ENCODE measurements at regions not wholly inside any gene's neighbourhood (a gene's known extent, or its start where the extent isn't known, plus 50 kb on each side); places are given as distances from the start of the nearest gene placed in this dataset.
"Not testable (repeated sequence)": the region's sequence is repeated elsewhere in the genome, so short reads cannot be mapped to it uniquely, and the experiment has no call there.

- no peak for DNase-seq
Measured at GRCh38 chr19:29048873-29049272, 164.1 kb downstream of the UQCRFS1 start.

DNA sequence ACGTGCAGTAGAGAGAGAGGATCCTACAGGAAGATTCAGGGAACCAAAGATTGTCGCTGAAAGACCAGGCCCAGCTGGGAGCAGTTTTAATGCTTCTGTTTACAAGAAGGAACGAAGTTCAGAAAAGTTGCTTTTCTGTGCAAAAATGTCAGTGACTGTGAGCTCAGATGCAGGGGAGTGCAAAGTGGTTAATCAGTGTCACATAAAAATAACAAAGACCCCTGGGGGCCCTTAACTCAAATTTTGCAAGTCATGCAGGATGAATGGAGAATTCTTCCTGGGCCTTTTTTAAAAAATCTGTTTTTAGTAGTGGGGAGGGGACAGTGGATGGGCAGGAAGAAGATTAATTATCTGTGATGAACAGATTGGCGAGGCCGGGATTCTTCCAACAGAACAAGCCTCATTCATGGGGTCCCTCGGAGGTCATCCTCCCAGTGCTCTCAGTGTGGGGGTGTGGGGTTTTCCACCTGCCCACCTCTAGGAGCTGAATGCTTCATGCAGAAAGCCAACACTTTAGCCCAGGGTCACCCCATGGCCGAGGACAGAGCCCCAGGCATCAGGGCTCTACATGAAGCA is 167.2 kb downstream of the UQCRFS1 start:
- DNase-seq = no peak

DNA sequence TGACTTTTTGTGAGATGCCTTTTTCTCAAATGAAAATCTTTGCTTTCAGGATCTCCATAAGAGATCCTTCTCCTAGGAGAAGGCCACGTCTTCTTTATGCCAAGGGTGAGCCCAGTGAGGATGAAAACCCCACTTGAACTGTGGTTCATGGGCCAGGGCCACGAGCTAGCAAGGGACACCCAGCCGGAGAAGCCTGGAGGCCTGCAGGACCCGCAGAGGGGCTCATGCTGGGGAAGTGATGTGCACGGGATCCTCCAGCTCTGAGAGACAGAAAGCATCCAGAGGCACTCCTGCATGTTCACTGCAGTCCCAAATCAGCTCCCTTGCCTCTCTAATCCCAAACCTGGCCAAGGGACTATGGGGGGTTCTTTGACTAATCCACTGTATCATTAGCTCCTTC is 168.9 kb downstream of the UQCRFS1 start:
- no peak for DNase-seq

GRCh38 chr19:29042450-29042849 is 170.5 kb downstream of the UQCRFS1 start:
- no peak for DNase-seq

DNA sequence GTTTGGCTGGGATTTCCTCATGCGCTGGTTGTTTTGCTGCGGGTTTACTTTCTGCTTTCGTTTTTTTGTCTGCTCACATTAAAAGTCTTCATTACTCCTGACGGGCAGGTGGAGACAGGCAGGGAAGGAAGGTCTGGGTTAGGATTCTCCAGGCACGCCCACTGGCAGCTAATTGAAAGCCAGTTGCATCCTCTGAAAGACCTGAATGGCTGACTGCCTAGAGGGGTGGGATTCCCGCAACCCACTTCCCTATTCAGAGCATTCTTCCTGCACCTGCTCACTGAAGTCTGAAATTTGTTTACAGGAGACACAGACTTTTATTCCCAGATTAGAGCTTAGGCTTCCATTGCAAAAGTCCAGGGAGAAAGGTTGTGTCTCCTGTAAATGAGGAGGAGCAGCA is 172.0 kb downstream of the UQCRFS1 start:
- peak; percentile 17 for DNase-seq

DNA sequence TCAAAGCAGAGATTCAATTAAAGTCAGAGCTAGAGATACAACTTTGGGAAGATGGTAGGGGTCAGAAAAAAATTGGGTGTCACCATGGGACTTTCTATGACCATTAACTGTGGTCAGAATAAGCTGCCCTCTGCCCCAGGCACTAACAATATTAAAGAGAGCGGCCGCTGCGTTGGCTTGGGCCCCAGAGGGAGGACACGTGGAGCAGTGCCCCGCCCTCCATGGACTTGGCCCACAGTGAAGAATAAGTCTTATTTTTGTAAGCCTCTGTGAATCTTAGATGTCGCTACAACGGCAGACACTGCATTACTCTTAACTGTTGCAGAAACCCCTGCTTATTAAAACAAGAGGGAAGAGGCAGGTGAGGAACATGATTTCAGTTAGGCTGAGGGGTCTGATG is 172.7 kb downstream of the UQCRFS1 start:
- no peak for DNase-seq

GRCh38 chr19:29039036-29039435 is 173.9 kb downstream of the UQCRFS1 start:
- not testable (repeated sequence) for DNase-seq

- no peak for DNase-seq
Measured at GRCh38 chr19:29031216-29031615, 181.7 kb downstream of the UQCRFS1 start.

DNA sequence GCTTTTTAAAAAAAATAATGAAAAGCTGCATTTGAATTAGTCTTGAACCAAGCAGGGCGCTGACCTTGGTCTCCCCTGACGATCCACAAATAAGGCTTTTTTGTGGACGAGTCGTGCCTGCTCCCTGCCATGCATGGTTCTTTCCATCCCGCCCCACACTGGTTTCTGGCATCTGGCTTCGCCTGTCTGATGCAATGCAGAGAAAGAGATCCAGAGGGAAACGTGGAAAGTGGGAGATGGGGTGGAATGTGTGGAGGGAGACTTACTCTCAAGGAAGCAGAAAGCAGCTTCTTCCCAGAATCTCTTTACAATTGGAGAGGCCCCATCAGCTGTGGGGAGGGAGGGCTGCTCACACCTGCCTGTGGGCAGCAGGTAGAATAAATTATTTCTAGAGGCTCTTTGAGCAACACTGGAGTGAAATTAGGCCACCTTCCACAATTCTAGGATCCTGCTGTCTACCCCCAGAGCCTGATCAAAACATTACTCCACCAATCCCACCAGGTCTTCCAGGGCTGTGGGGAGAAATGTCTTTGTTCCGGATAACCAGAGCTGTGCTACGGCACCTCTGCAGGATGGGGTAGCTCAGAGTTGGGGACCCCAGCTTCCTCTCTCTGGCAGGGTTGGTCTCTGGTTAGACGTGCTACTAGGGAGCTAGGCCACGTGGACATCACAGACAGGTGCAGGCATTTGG is 183.5 kb downstream of the UQCRFS1 start:
- no peak for DNase-seq

DNA sequence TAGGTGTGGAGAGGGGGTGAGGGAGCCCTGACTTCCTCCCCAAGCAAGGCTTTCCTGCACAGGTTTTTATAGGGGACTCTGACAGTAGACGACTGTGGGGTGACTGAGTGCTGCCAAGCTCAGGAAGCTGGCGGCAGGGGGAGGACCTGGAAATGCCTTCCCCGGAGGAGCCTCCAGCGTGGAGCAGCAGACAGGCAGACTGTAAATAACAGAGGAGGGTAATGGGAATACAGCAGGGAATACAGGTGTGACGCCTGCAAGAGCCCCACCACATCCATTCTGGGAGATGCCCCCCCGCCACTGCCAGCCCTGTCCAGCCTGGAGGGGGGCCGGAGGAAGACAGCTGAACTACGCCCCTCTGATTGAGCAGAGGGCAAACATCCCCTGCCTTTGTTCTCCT is 190.4 kb downstream of the UQCRFS1 start:
- DNase-seq = no peak

GRCh38 chr19:29022165-29022564 is 190.8 kb downstream of the UQCRFS1 start:
- no peak for DNase-seq

GRCh38 chr19:29021232-29021916 is 191.6 kb downstream of the UQCRFS1 start:
- no peak for DNase-seq

DNA sequence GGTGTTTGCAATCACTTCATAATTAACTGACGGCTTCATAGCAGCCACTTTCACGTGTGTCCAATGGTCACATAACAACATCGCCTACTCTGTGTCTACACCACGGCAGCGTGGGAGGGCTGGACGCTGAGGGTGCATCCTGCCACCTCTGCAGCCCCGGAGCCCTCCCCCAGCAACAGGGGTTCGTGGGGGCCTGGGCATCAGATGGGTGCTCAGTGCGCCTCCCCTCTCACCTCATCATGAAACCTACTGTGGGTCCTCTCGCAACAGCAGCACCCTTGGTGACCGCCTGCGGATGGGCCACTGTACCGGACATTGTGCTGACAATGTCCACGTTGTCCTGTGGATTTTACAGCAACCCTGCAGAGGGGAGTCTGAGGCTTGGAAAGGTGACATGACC is 193.5 kb downstream of the UQCRFS1 start:
- DNase-seq = no peak

GRCh38 chr19:29018542-29018941 is 194.4 kb downstream of the UQCRFS1 start:
- DNase-seq = no peak

GRCh38 chr19:29017788-29018187 is 195.2 kb downstream of the UQCRFS1 start:
- no peak for DNase-seq

DNA sequence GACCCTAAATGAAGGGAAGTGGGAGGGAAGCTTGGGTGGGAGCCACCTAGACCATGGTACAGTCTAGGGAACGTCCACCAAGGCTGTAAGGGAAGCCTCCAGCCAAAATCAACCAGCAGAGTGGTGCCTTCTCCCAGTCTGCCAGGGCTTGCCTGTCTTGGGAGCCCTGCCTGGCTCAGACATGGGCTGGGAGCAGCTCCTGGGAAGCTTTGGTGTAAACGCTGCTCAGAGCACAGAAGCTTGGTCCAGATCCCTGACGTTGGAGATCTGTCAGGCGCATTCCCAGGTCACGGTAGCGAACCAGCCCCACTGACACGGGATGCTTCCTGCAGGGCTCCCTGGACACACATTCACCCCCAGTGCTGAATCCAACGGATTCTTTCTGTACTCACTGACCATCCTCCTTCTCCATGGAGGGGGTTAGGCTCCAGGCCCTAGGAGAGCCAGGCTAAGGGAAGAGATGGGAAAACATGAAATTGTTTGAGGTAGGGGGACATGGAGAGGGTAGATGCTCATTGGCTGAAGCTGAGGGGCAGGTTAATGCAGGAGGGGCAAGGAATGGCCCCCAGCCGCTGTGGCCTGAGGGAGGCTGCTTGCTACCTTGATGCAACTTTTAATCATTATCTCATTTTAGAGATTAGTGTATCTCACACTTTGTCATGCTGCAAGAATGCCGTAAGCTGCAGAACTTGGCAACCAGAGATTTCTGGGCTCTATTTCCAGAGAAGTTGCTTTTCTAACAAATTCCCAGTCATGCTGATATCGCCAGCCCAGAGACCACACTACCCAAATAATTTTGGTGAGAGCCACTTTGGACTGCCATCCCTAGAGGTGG is 195.8 kb downstream of the UQCRFS1 start:
- no peak for DNase-seq

GRCh38 chr19:29016353-29016752 is 196.6 kb downstream of the UQCRFS1 start:
- no peak for DNase-seq

DNA sequence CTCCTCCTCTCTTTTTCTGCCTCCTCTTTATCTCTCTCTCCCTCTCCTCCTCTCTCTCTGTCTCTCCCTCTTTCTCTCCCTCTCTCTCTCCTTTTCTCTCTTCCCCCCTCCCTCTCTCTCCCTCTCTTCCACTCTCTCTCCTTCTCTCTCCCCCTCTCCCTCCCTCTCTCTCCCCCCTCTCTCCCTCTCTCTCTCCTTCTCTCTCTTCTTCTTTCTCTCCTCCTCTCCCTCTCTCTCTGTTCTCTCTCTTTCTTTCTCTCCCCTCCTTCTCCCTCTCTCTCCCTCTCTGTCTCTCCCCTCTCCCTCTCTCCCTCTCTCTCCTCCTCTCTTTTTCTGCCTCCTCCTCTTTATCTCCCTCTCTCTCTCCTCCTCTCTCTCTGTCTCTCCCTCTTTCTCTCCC is 197.4 kb downstream of the UQCRFS1 start:
- DNase-seq = no peak

- no peak for DNase-seq
Measured at GRCh38 chr19:29014857-29015436, 198.0 kb downstream of the UQCRFS1 start.

DNA sequence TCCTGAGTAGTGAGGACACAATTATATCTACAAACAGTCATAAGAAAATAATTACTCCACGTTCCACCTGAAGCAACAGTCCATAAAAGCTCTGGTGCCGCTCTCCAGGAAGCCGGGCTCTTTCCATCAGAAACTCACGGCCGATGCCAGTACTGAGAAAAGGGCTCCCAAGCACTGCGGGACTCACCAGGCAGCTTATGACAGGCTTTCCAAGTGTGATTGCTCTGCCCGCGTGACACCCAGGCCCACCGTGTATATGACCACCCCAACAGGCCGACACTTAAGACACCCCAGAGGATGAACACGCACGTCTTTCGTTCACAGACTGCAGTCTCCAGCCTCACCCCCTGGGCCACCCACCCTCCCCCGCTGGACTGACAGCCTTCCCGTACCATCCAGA is 199.0 kb downstream of the UQCRFS1 start:
- DNase-seq = no peak

- DNase-seq = no peak
Measured at GRCh38 chr19:29013325-29013724, 199.6 kb downstream of the UQCRFS1 start.

GRCh38 chr19:29012457-29012856 is 200.5 kb downstream of the UQCRFS1 start:
- DNase-seq = no peak

DNA sequence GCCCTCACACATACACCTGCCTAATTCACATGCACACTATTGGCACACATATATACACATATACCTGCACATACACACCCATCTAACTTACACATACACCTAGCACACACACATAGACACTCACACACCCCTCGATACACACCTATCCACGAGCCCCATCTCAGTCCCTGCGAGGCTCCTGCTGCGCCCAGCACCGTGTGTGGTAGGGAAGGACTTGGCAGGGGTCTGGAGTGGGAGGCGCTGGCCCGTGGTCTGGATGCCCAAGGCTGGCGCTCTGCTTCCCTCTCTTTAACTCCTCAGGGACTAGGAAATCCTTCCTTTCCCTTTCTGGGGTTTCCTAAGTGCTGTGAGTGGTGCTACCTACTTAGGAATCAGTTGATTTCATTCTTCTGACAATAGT is 202.7 kb downstream of the UQCRFS1 start:
- DNase-seq = no peak

Data from tongue (tissue), 1 donor.